ENCODE measurements at regions not wholly inside any gene's neighbourhood (a gene's known extent, or its start where the extent isn't known, plus 50 kb on each side); places are given as distances from the start of the nearest gene placed in this dataset.

- intact Hi-C loops (cut with DNase I, micrococcal nuclease): no loop called here
- Mint-ChIP-seq H3K36me3 (ENCODE audit: low read depth) (no peaks in the 10 kb centered on the region), H3K4me3 (no peak overlapping the region), H3K4me1 (no peaks in the 10 kb centered on the region), H3K27ac (no peak overlapping the region), H3K27me3 (no peaks in the 10 kb centered on the region), H3K9me3 (ENCODE audit: low read depth) (peaks cover 1% of the 10 kb centered on the region)
- ChIA-PET POLR2A (no interaction called here), CTCF (no interaction called here)
- DNase-seq (no peak), ATAC-seq (no peak)
These were observed 417.8 kb downstream of the TMEM161B start for GRCh38 chr5:87850843-87851242.

- no peak for DNase-seq
- peaks cover 3% of the 10 kb centered on the region for H3K9me3 Mint-ChIP-seq (ENCODE audit: low read depth)
- CTCF ChIA-PET: no interaction called here
- H3K4me3 Mint-ChIP-seq: no peak overlapping the region
- no peaks in the 10 kb centered on the region for H3K27me3 Mint-ChIP-seq
- intact Hi-C loops (cut with DNase I, micrococcal nuclease): no loop called here
- H3K4me1 Mint-ChIP-seq: no peaks in the 10 kb centered on the region
- POLR2A ChIA-PET: no interaction called here
- no peak overlapping the region for H3K27ac Mint-ChIP-seq
- no peaks in the 10 kb centered on the region for H3K36me3 Mint-ChIP-seq (ENCODE audit: low read depth)
- no peak for ATAC-seq
These were observed 422.9 kb downstream of the TMEM161B start for GRCh38 chr5:87845734-87846133.

GRCh38 chr5:87844866-87845265, 423.8 kb downstream of the TMEM161B start:
- no peak overlapping the region for H3K27ac Mint-ChIP-seq

GRCh38 chr5:87844449-87844848, 424.2 kb downstream of the TMEM161B start:
- CTCF ChIA-PET: no interaction called here
- no peak overlapping the region for H3K4me3 Mint-ChIP-seq

More at GRCh38 chr5:87844866-87845265, 423.8 kb downstream of the TMEM161B start:
- Mint-ChIP-seq H3K27me3 (no peaks in the 10 kb centered on the region), H3K36me3 (ENCODE audit: low read depth) (no peaks in the 10 kb centered on the region), H3K9me3 (ENCODE audit: low read depth) (peaks cover 10% of the 10 kb centered on the region), H3K4me3 (no peak overlapping the region), H3K4me1 (no peaks in the 10 kb centered on the region)
- CTCF ChIA-PET: no interaction called here
- ATAC-seq (no peak), DNase-seq (no peak)
- POLR2A ChIA-PET: no interaction called here
- intact Hi-C loops (cut with DNase I, micrococcal nuclease): no loop called here

GRCh38 chr5:87836696-87837095, 424.0 kb upstream of the CCNH start:
- no peak overlapping the region for H3K4me3 Mint-ChIP-seq
- ChIA-PET POLR2A (no interaction called here), CTCF (no interaction called here)
- H3K36me3 Mint-ChIP-seq (ENCODE audit: low read depth): no peaks in the 10 kb centered on the region
- intact Hi-C loops (cut with DNase I, micrococcal nuclease): no loop called here
- H3K9me3 Mint-ChIP-seq (ENCODE audit: low read depth): peaks cover 35% of the 10 kb centered on the region
- H3K27me3 Mint-ChIP-seq: no peaks in the 10 kb centered on the region
- no peaks in the 10 kb centered on the region for H3K4me1 Mint-ChIP-seq
- H3K27ac Mint-ChIP-seq: no peak overlapping the region
- ATAC-seq: no peak
- DNase-seq: no peak

More at GRCh38 chr5:87844449-87844848, 424.2 kb downstream of the TMEM161B start:
- Mint-ChIP-seq H3K4me1 (no peaks in the 10 kb centered on the region), H3K27me3 (no peaks in the 10 kb centered on the region), H3K36me3 (ENCODE audit: low read depth) (no peaks in the 10 kb centered on the region), H3K27ac (no peak overlapping the region), H3K9me3 (ENCODE audit: low read depth) (peaks cover 11% of the 10 kb centered on the region)
- ATAC-seq (no peak), DNase-seq (no peak)
- intact Hi-C loops (cut with DNase I, micrococcal nuclease): no loop called here
- POLR2A ChIA-PET: no interaction called here

GRCh38 chr5:87831499-87831898, 418.8 kb upstream of the CCNH start:
- H3K4me3 Mint-ChIP-seq: no peak overlapping the region
- ATAC-seq (no peak), DNase-seq (no peak)
- intact Hi-C loops (cut with DNase I, micrococcal nuclease): no loop called here
- no peaks in the 10 kb centered on the region for H3K27me3 Mint-ChIP-seq
- no peak overlapping the region for H3K27ac Mint-ChIP-seq
- no peaks in the 10 kb centered on the region for H3K36me3 Mint-ChIP-seq (ENCODE audit: low read depth)
- POLR2A ChIA-PET: no interaction called here
- peaks cover 15% of the 10 kb centered on the region for H3K9me3 Mint-ChIP-seq (ENCODE audit: low read depth)
- H3K4me1 Mint-ChIP-seq: no peaks in the 10 kb centered on the region
- CTCF ChIA-PET: no interaction called here

- ATAC-seq (no peak), DNase-seq (no peak)
- Mint-ChIP-seq H3K27me3 (no peaks in the 10 kb centered on the region), H3K36me3 (ENCODE audit: low read depth) (no peaks in the 10 kb centered on the region), H3K4me1 (no peaks in the 10 kb centered on the region), H3K4me3 (no peak overlapping the region), H3K9me3 (ENCODE audit: low read depth) (peaks cover 13% of the 10 kb centered on the region), H3K27ac (no peak overlapping the region)
- ChIA-PET POLR2A (no interaction called here), CTCF (no interaction called here)
- intact Hi-C loops (cut with DNase I, micrococcal nuclease): no loop called here
These were observed 416.5 kb upstream of the CCNH start for GRCh38 chr5:87829217-87829551.

- ChIA-PET CTCF (no interaction called here), POLR2A (no interaction called here)
- Mint-ChIP-seq H3K27ac (no peak overlapping the region), H3K27me3 (no peaks in the 10 kb centered on the region), H3K36me3 (ENCODE audit: low read depth) (no peaks in the 10 kb centered on the region), H3K4me3 (no peak overlapping the region), H3K9me3 (ENCODE audit: low read depth) (peaks cover 12% of the 10 kb centered on the region), H3K4me1 (no peaks in the 10 kb centered on the region)
- DNase-seq (no peak), ATAC-seq (no peak)
- intact Hi-C loops (cut with DNase I, micrococcal nuclease): no loop called here
These were observed 416.0 kb upstream of the CCNH start for GRCh38 chr5:87828545-87829216.

GRCh38 chr5:87827539-87827938, 414.8 kb upstream of the CCNH start:
- Mint-ChIP-seq H3K4me1 (no peaks in the 10 kb centered on the region), H3K9me3 (ENCODE audit: low read depth) (peaks cover 8% of the 10 kb centered on the region), H3K4me3 (no peak overlapping the region), H3K27me3 (no peaks in the 10 kb centered on the region), H3K36me3 (ENCODE audit: low read depth) (no peaks in the 10 kb centered on the region), H3K27ac (no peak overlapping the region)
- ChIA-PET CTCF (interaction anchor here (0.7 kb wide), 1 partner anchor 22 kb away, joined by 3 read pairs; no protein-coding TSS in a partner anchor), POLR2A (no interaction called here)
- ATAC-seq: no peak
- intact Hi-C loops (cut with DNase I, micrococcal nuclease): no loop called here
- DNase-seq: no peak

- H3K4me3 Mint-ChIP-seq: no peak overlapping the region
- ATAC-seq (no peak), DNase-seq (no peak)
- H3K36me3 Mint-ChIP-seq (ENCODE audit: low read depth): no peaks in the 10 kb centered on the region
- H3K27ac Mint-ChIP-seq: no peak overlapping the region
- ChIA-PET POLR2A (no interaction called here), CTCF (no interaction called here)
- no peaks in the 10 kb centered on the region for H3K4me1 Mint-ChIP-seq
- H3K9me3 Mint-ChIP-seq (ENCODE audit: low read depth): peaks cover 2% of the 10 kb centered on the region
- no peaks in the 10 kb centered on the region for H3K27me3 Mint-ChIP-seq
- intact Hi-C loops (cut with DNase I, micrococcal nuclease): no loop called here
These were observed 413.8 kb upstream of the CCNH start for GRCh38 chr5:87826507-87826906.

- DNase-seq: no peak
- intact Hi-C loops (cut with DNase I, micrococcal nuclease): no loop called here
- H3K9me3 Mint-ChIP-seq (ENCODE audit: low read depth): no peaks in the 10 kb centered on the region
- no peaks in the 10 kb centered on the region for H3K27me3 Mint-ChIP-seq
- POLR2A ChIA-PET: no interaction called here
- ATAC-seq: no peak
- H3K36me3 Mint-ChIP-seq (ENCODE audit: low read depth): no peaks in the 10 kb centered on the region
- CTCF ChIA-PET: no interaction called here
- no peaks in the 10 kb centered on the region for H3K4me1 Mint-ChIP-seq
- no peak overlapping the region for H3K27ac Mint-ChIP-seq
- H3K4me3 Mint-ChIP-seq: no peak overlapping the region
These were observed 412.9 kb upstream of the CCNH start for GRCh38 chr5:87825583-87825982.

GRCh38 chr5:87807783-87808182, 395.1 kb upstream of the CCNH start:
- ATAC-seq (no peak), DNase-seq (no peak)
- Mint-ChIP-seq H3K27me3 (no peaks in the 10 kb centered on the region), H3K4me3 (no peak overlapping the region), H3K4me1 (no peaks in the 10 kb centered on the region), H3K27ac (no peak overlapping the region), H3K36me3 (ENCODE audit: low read depth) (no peaks in the 10 kb centered on the region), H3K9me3 (ENCODE audit: low read depth) (no peaks in the 10 kb centered on the region)
- ChIA-PET CTCF (no interaction called here), POLR2A (no interaction called here)
- intact Hi-C loops (cut with DNase I, micrococcal nuclease): no loop called here

GRCh38 chr5:87803352-87803751, 390.6 kb upstream of the CCNH start:
- Mint-ChIP-seq H3K27ac (no peak overlapping the region), H3K9me3 (ENCODE audit: low read depth) (no peaks in the 10 kb centered on the region), H3K4me3 (no peak overlapping the region), H3K4me1 (no peaks in the 10 kb centered on the region), H3K36me3 (ENCODE audit: low read depth) (no peaks in the 10 kb centered on the region), H3K27me3 (peaks cover 5% of the 10 kb centered on the region)
- ATAC-seq: no peak
- ChIA-PET CTCF (interaction anchor here (0.6 kb wide), 1 partner anchor 20 kb away, joined by 3 read pairs; no protein-coding TSS in a partner anchor), POLR2A (no interaction called here)
- intact Hi-C loops (cut with DNase I, micrococcal nuclease): no loop called here
- DNase-seq: no peak

Data from activated CD4-positive, alpha-beta T cell treated with anti-CD3 and anti-CD28 coated beads for 36 hours (primary cell).